ENCODE measurements at regions not wholly inside any gene's neighbourhood (a gene's known extent, or its start where the extent isn't known, plus 50 kb on each side); places are given as distances from the start of the nearest gene placed in this dataset.

DNA sequence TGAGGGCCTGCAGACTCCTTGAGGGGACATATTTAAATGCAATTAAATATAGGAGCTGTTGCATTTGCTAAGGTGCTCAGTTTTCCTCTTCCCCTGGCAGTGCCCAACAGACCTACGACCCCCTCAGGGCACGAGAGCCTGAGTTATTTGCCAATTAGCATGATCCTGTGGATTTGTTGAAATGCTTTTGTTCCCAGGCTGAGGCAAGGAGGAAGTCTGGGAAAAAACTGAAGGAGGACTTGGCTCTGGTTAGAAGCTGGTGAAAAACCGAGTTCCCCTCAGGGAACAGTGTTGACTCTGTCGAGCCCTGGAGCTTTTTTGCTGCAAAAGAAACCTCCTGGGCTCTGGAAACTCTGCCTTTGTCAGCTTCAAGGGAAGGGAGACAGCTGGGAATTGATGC is 103.6 kb upstream of the SHB start:
- TF ChIP-seq, protein P1, sequence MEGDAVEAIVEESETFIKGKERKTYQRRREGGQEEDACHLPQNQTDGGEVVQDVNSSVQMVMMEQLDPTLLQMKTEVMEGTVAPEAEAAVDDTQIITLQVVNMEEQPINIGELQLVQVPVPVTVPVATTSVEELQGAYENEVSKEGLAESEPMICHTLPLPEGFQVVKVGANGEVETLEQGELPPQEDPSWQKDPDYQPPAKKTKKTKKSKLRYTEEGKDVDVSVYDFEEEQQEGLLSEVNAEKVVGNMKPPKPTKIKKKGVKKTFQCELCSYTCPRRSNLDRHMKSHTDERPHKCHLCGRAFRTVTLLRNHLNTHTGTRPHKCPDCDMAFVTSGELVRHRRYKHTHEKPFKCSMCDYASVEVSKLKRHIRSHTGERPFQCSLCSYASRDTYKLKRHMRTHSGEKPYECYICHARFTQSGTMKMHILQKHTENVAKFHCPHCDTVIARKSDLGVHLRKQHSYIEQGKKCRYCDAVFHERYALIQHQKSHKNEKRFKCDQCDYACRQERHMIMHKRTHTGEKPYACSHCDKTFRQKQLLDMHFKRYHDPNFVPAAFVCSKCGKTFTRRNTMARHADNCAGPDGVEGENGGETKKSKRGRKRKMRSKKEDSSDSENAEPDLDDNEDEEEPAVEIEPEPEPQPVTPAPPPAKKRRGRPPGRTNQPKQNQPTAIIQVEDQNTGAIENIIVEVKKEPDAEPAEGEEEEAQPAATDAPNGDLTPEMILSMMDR (conservative IDR thresholded peaks at IDR 0.05; ENCODE audit: low read depth in 2 of 2), result no peak
- TF ChIP-seq EZH2phosphoT487 (IDR thresholded peaks at IDR 0.05; ENCODE audit: unreplicated experiment) (no peak), EZH2 (IDR thresholded peaks at IDR 0.05; ENCODE audit: low read depth, unreplicated experiment) (no peak), POLR2AphosphoS5 (IDR thresholded peaks at IDR 0.05; ENCODE audit: low read depth) (no peak), NANOG (IDR thresholded peaks at IDR 0.05; ENCODE audit: borderline replicate concordance) (no peak), CREB1 (CRISPR knock-in tag; IDR thresholded peaks at IDR 0.05; ENCODE audit: low read depth) (no peak), ZNF331 (CRISPR knock-in tag; IDR thresholded peaks at IDR 0.05; ENCODE audit: low read depth) (no peak), JUNB (IDR thresholded peaks at IDR 0.05; ENCODE audit: unreplicated experiment) (no peak), ZNF114 (CRISPR knock-in tag; IDR thresholded peaks at IDR 0.05) (no peak), STAT1 (IDR thresholded peaks at IDR 0.05; ENCODE audit: unreplicated experiment) (no peak)
- TF ChIP-seq, protein P2, sequence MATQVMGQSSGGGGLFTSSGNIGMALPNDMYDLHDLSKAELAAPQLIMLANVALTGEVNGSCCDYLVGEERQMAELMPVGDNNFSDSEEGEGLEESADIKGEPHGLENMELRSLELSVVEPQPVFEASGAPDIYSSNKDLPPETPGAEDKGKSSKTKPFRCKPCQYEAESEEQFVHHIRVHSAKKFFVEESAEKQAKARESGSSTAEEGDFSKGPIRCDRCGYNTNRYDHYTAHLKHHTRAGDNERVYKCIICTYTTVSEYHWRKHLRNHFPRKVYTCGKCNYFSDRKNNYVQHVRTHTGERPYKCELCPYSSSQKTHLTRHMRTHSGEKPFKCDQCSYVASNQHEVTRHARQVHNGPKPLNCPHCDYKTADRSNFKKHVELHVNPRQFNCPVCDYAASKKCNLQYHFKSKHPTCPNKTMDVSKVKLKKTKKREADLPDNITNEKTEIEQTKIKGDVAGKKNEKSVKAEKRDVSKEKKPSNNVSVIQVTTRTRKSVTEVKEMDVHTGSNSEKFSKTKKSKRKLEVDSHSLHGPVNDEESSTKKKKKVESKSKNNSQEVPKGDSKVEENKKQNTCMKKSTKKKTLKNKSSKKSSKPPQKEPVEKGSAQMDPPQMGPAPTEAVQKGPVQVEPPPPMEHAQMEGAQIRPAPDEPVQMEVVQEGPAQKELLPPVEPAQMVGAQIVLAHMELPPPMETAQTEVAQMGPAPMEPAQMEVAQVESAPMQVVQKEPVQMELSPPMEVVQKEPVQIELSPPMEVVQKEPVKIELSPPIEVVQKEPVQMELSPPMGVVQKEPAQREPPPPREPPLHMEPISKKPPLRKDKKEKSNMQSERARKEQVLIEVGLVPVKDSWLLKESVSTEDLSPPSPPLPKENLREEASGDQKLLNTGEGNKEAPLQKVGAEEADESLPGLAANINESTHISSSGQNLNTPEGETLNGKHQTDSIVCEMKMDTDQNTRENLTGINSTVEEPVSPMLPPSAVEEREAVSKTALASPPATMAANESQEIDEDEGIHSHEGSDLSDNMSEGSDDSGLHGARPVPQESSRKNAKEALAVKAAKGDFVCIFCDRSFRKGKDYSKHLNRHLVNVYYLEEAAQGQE (IDR thresholded peaks at IDR 0.05; ENCODE audit: unreplicated experiment), result no peak
- TF ChIP-seq, protein P3, sequence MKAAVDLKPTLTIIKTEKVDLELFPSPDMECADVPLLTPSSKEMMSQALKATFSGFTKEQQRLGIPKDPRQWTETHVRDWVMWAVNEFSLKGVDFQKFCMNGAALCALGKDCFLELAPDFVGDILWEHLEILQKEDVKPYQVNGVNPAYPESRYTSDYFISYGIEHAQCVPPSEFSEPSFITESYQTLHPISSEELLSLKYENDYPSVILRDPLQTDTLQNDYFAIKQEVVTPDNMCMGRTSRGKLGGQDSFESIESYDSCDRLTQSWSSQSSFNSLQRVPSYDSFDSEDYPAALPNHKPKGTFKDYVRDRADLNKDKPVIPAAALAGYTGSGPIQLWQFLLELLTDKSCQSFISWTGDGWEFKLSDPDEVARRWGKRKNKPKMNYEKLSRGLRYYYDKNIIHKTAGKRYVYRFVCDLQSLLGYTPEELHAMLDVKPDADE (IDR thresholded peaks at IDR 0.05), result no peak
- TF ChIP-seq, protein P4, sequence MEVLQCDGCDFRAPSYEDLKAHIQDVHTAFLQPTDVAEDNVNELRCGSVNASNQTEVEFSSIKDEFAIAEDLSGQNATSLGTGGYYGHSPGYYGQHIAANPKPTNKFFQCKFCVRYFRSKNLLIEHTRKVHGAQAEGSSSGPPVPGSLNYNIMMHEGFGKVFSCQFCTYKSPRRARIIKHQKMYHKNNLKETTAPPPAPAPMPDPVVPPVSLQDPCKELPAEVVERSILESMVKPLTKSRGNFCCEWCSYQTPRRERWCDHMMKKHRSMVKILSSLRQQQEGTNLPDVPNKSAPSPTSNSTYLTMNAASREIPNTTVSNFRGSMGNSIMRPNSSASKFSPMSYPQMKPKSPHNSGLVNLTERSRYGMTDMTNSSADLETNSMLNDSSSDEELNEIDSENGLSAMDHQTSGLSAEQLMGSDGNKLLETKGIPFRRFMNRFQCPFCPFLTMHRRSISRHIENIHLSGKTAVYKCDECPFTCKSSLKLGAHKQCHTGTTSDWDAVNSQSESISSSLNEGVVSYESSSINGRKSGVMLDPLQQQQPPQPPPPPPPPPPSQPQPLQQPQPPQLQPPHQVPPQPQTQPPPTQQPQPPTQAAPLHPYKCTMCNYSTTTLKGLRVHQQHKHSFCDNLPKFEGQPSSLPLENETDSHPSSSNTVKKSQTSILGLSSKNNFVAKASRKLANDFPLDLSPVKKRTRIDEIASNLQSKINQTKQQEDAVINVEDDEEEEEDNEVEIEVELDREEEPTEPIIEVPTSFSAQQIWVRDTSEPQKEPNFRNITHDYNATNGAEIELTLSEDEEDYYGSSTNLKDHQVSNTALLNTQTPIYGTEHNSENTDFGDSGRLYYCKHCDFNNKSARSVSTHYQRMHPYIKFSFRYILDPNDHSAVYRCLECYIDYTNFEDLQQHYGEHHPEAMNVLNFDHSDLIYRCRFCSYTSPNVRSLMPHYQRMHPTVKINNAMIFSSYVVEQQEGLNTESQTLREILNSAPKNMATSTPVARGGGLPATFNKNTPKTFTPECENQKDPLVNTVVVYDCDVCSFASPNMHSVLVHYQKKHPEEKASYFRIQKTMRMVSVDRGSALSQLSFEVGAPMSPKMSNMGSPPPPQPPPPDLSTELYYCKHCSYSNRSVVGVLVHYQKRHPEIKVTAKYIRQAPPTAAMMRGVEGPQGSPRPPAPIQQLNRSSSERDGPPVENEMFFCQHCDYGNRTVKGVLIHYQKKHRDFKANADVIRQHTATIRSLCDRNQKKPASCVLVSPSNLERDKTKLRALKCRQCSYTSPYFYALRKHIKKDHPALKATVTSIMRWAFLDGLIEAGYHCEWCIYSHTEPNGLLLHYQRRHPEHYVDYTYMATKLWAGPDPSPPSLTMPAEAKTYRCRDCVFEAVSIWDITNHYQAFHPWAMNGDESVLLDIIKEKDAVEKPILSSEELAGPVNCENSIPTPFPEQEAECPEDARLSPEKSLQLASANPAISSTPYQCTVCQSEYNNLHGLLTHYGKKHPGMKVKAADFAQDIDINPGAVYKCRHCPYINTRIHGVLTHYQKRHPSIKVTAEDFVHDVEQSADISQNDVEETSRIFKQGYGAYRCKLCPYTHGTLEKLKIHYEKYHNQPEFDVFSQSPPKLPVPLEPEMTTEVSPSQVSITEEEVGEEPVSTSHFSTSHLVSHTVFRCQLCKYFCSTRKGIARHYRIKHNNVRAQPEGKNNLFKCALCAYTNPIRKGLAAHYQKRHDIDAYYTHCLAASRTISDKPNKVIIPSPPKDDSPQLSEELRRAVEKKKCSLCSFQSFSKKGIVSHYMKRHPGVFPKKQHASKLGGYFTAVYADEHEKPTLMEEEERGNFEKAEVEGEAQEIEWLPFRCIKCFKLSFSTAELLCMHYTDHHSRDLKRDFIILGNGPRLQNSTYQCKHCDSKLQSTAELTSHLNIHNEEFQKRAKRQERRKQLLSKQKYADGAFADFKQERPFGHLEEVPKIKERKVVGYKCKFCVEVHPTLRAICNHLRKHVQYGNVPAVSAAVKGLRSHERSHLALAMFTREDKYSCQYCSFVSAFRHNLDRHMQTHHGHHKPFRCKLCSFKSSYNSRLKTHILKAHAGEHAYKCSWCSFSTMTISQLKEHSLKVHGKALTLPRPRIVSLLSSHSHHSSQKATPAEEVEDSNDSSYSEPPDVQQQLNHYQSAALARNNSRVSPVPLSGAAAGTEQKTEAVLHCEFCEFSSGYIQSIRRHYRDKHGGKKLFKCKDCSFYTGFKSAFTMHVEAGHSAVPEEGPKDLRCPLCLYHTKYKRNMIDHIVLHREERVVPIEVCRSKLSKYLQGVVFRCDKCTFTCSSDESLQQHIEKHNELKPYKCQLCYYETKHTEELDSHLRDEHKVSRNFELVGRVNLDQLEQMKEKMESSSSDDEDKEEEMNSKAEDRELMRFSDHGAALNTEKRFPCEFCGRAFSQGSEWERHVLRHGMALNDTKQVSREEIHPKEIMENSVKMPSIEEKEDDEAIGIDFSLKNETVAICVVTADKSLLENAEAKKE (CRISPR knock-in tag; IDR thresholded peaks at IDR 0.05), result no peak

Measured in GM23338 (cell line).